ENCODE measurements at regions not wholly inside any gene's neighbourhood (a gene's known extent, or its start where the extent isn't known, plus 50 kb on each side); places are given as distances from the start of the nearest gene placed in this dataset.

GRCh38 chrX:150063138-150063518, 124.8 kb upstream of the EOLA2 start:
- DNase-seq (ENCODE audit: low read depth) = no peak
- no peak for TF ChIP-seq CTCF (IDR thresholded peaks at IDR 0.05; ENCODE audit: low read depth, low read length, missing control alignments)
- H3K4me3 ChIP-seq (ENCODE audit: low read depth, low read length) = no peak overlapping the region

- no peak overlapping the region for H3K4me3 ChIP-seq (ENCODE audit: low read depth, low read length)
- no peak for DNase-seq (ENCODE audit: low read depth)
- TF ChIP-seq CTCF (IDR thresholded peaks at IDR 0.05; ENCODE audit: low read depth, low read length, missing control alignments) = no peak
These were observed 125.4 kb upstream of the EOLA2 start for GRCh38 chrX:150063674-150064073.

- no peak for TF ChIP-seq CTCF (IDR thresholded peaks at IDR 0.05; ENCODE audit: low read depth, low read length, missing control alignments)
- no peak for DNase-seq (ENCODE audit: low read depth)
- H3K4me3 ChIP-seq (ENCODE audit: low read depth, low read length) = no peak overlapping the region
These were observed 135.9 kb upstream of the EOLA2 start for GRCh38 chrX:150074175-150074574.

GRCh38 chrX:150080497-150080896, 142.2 kb upstream of the EOLA2 start:
- no peak for TF ChIP-seq CTCF (IDR thresholded peaks at IDR 0.05; ENCODE audit: low read depth, low read length, missing control alignments)
- DNase-seq (ENCODE audit: low read depth) = no peak
- H3K4me3 ChIP-seq (ENCODE audit: low read depth, low read length) = no peak overlapping the region

- DNase-seq (ENCODE audit: low read depth) = no peak
- no peak for TF ChIP-seq CTCF (IDR thresholded peaks at IDR 0.05; ENCODE audit: low read depth, low read length, missing control alignments)
- no peak overlapping the region for H3K4me3 ChIP-seq (ENCODE audit: low read depth, low read length)
These were observed 142.8 kb upstream of the EOLA2 start for GRCh38 chrX:150081076-150081475.

GRCh38 chrX:150084496-150085229, 146.4 kb upstream of the EOLA2 start:
- H3K4me3 ChIP-seq (ENCODE audit: low read depth, low read length) = no peak overlapping the region
- no peak for TF ChIP-seq CTCF (IDR thresholded peaks at IDR 0.05; ENCODE audit: low read depth, low read length, missing control alignments)
- no peak for DNase-seq (ENCODE audit: low read depth)

- TF ChIP-seq CTCF (IDR thresholded peaks at IDR 0.05; ENCODE audit: low read depth, low read length, missing control alignments) = no peak
- no peak for DNase-seq (ENCODE audit: low read depth)
- H3K4me3 ChIP-seq (ENCODE audit: low read depth, low read length) = no peak overlapping the region
These were observed 147.6 kb upstream of the EOLA2 start for GRCh38 chrX:150085881-150086280.

Measured in GM12864 (cell line).